Panc1 (cell line): ENCODE measurements at regions not wholly inside any gene's neighbourhood (a gene's known extent, or its start where the extent isn't known, plus 50 kb on each side); places are given as distances from the start of the nearest gene placed in this dataset.

ENCODE experiments used
- ATAC-seq: fragments of 200-7000 bp; cut with Tn5 transposase; 2 replicates; pipeline ENCODE4 v1.9.1; 2020; ENCODE audit warnings: mild to moderate bottlenecking, moderate library complexity
- BruUV-seq: library from RNA; stranded (reverse); fragments of 400-500 nt; replicated peaks from 2 replicates; lab custom pipeline; 2021; lab: Mats Ljungman, UMichigan
- CTCF ChIA-PET: fragments of 300-600 bp; sonication (Branson Sonifier 250); formaldehyde crosslinking; loops from one replicate; lab custom pipeline; 2022; ENCODE audit warnings: antibody characterized with exemption; lab: Charles Lee
- POLR2A ChIA-PET: fragments of 300-600 bp; sonication (Branson Sonifier 250); formaldehyde crosslinking; loops from one replicate; lab custom pipeline; 2022; ENCODE audit warnings: antibody characterized with exemption; lab: Charles Lee
- DNase-seq: peaks from one replicate; pipeline ENCODE4 v3.0.0-alpha.2; 2010; ENCODE audit warnings: low read depth, low spot score
- H3K27ac ChIP-seq: 2 replicates; pipeline ENCODE4 v1.5.1; 2011; ENCODE audit warnings: mild to moderate bottlenecking, low read length, inconsistent platforms
- H3K27me3 ChIP-seq: fragments of 200-500 bp; sonication (Bioruptor generic); 2 replicates; pipeline ENCODE4 v1.6.0; 2014; ENCODE audit warnings: low read length, inconsistent platforms; ENCODE audit not compliant: control insufficient read depth, insufficient read depth
- H3K36me3 ChIP-seq: fragments of 200-500 bp; sonication (Bioruptor generic); 2 replicates; pipeline ENCODE4 v1.5.1; 2014; ENCODE audit warnings: inconsistent platforms, mild to moderate bottlenecking, low read length, moderate library complexity; ENCODE audit not compliant: control insufficient read depth, insufficient read depth
- H3K4me1 ChIP-seq: 2 replicates; pipeline ENCODE4 v1.5.1; 2011; ENCODE audit warnings: inconsistent platforms, mild to moderate bottlenecking, low read length, moderate library complexity; ENCODE audit not compliant: control insufficient read depth, insufficient read depth
- H3K4me3 ChIP-seq, 2 experiments: 2 replicates each; pipeline ENCODE4 v1.5.1; 2011 to 2012; ENCODE audit warnings: low read depth in 2 of 2, low read length in 2 of 2, mild to moderate bottlenecking in 2 of 2, inconsistent platforms in 1 of 2, moderate library complexity in 1 of 2
- H3K9me3 ChIP-seq: fragments of 200-500 bp; sonication (Bioruptor generic); 2 replicates; pipeline ENCODE4 v1.5.1; 2014; ENCODE audit warnings: low read depth, mild to moderate bottlenecking, inconsistent platforms, low read length, moderate library complexity; ENCODE audit not compliant: control insufficient read depth, insufficient read depth
- CTCF ChIP-seq: fragments of 450-650 bp; IDR thresholded peaks from 2 replicates; pipeline ENCODE4 v1.5.1; 2017; ENCODE audit warnings: mild to moderate bottlenecking
- POLR2AphosphoS5 ChIP-seq: IDR thresholded peaks from 2 replicates; pipeline ENCODE4 v1.6.1; 2012; ENCODE audit warnings: mild to moderate bottlenecking, low read depth, low read length, moderate library complexity
- REST ChIP-seq, 2 experiments: IDR thresholded peaks; 2 replicates each; pipeline ENCODE4 v1.6.1; 2011 to 2012; ENCODE audit warnings: low read depth in 2 of 2, control low read depth in 1 of 2, low read length in 1 of 2, mild to moderate bottlenecking in 1 of 2, moderate library complexity in 1 of 2; ENCODE audit not compliant: insufficient read depth in 1 of 2
- SIN3A ChIP-seq: IDR thresholded peaks from 2 replicates; pipeline ENCODE4 v1.6.1; 2012; ENCODE audit warnings: low read depth, mild to moderate bottlenecking, low read length, moderate library complexity, borderline replicate concordance; ENCODE audit not compliant: insufficient read depth
- TCF7L2 ChIP-seq: IDR thresholded peaks from 2 replicates; pipeline ENCODE4 v1.6.1; 2011; ENCODE audit warnings: mild to moderate bottlenecking, low read depth, low read length, inconsistent platforms
- in situ Hi-C: cut with HindIII; loops from 2 replicates; pipeline ENCODE4 v1.10.0; 2016; ENCODE audit warnings: low sequenced_read_pairs, low pct_unique_long_range_greater_than_20kb
- intact Hi-C: fragments of 100-400 bp; cut with micrococcal nuclease; formaldehyde crosslinking; loops from one replicate; pipeline ENCODE4 v1.10.0; 2022; ENCODE audit not compliant: unreplicated experiment

GRCh38 chr4:175932116-175932515 is 120.1 kb upstream of the GPM6A start:
- no peak for TF ChIP-seq SIN3A
- no peak for TF ChIP-seq CTCF
- TF ChIP-seq POLR2AphosphoS5, result no peak
- no peak for TF ChIP-seq REST (IDR thresholded peaks at IDR 0.05; ENCODE audit: insufficient read depth in 1 of 2, low read depth in 2 of 2, low read length in 1 of 2)
- no peak for TF ChIP-seq TCF7L2
- no peak overlapping the region for H3K27ac ChIP-seq
- no peaks in the 10 kb centered on the region for H3K27me3 ChIP-seq
- intact Hi-C loops (no loop called here), in situ Hi-C loops (no loop called here)
- no TSS peak for BruUV-seq
- no peaks in the 10 kb centered on the region for H3K36me3 ChIP-seq
- no peak overlapping the region for H3K4me3 ChIP-seq
- ChIA-PET CTCF (no interaction called here), POLR2A (no interaction called here)
- no peak for DNase-seq
- no peak for ATAC-seq
- H3K4me1 ChIP-seq, result no peaks in the 10 kb centered on the region
- no peaks in the 10 kb centered on the region for H3K9me3 ChIP-seq

- ChIA-PET CTCF (no interaction called here), POLR2A (no interaction called here)
- no peaks in the 10 kb centered on the region for H3K36me3 ChIP-seq
- ATAC-seq, result no peak
- H3K4me3 ChIP-seq, result no peak overlapping the region
- H3K9me3 ChIP-seq, result no peaks in the 10 kb centered on the region
- TF ChIP-seq TCF7L2, result no peak
- H3K27me3 ChIP-seq, result no peaks in the 10 kb centered on the region
- no peak overlapping the region for H3K27ac ChIP-seq
- no peaks in the 10 kb centered on the region for H3K4me1 ChIP-seq
- in situ Hi-C loops (no loop called here), intact Hi-C loops (no loop called here)
- DNase-seq, result no peak
- no TSS peak for BruUV-seq
These were observed 122.4 kb upstream of the GPM6A start for GRCh38 chr4:175934506-175934905.

- in situ Hi-C loops, result no loop called here
- TF ChIP-seq REST (IDR thresholded peaks at IDR 0.05; ENCODE audit: insufficient read depth in 1 of 2, low read depth in 2 of 2, low read length in 1 of 2) (no peak), TCF7L2 (no peak), POLR2AphosphoS5 (no peak), SIN3A (no peak), CTCF (no peak)
- ChIA-PET POLR2A (no interaction called here), CTCF (no interaction called here)
- Histone ChIP-seq H3K9me3 (no peaks in the 10 kb centered on the region), H3K4me3 (no peak overlapping the region), H3K4me1 (no peaks in the 10 kb centered on the region), H3K36me3 (no peaks in the 10 kb centered on the region), H3K27ac (no peak overlapping the region), H3K27me3 (no peaks in the 10 kb centered on the region)
- BruUV-seq, result no TSS peak
- DNase-seq, result no peak
- ATAC-seq, result no peak
- intact Hi-C loops, result no loop called here
These were observed 123.1 kb upstream of the GPM6A start for GRCh38 chr4:175935016-175935661.
